CMK (cell line): ENCODE measurements at regions not wholly inside any gene's neighbourhood (a gene's known extent, or its start where the extent isn't known, plus 50 kb on each side); places are given as distances from the start of the nearest gene placed in this dataset.

ENCODE experiments used
- DNase-seq: peaks from one replicate; pipeline ENCODE4 v3.0.0-alpha.2; 2010; ENCODE audit warnings: low read depth

GRCh38 chr13:53507741-53508140 lies 479.1 kb downstream of the OLFM4 start:
- DNase-seq, result no peak

DNA sequence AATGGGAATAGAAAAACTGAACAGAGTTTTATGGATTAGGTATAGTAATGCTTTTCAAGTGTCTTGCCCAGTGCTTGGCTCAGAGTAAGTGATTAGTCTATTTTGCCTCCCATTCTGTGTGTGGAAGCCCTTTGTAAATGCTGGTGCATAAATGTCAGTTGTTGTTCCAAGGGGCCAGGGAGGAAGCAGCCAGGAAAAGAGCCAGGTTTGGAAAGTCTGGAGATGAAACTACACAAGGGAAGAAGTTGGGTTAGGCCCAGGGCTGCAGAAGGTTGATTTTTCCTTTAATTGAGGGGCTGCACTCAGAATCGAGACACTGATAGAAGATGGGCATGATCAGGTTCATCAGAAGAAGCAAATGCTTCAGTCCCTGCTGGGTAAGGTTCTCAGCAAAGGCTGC lies 484.0 kb downstream of the OLFM4 start:
- no peak for DNase-seq

- no peak for DNase-seq
Observed at GRCh38 chr13:53513226-53513625, 484.6 kb downstream of the OLFM4 start.

GRCh38 chr13:53520132-53520531 lies 491.5 kb downstream of the OLFM4 start:
- no peak for DNase-seq

DNA sequence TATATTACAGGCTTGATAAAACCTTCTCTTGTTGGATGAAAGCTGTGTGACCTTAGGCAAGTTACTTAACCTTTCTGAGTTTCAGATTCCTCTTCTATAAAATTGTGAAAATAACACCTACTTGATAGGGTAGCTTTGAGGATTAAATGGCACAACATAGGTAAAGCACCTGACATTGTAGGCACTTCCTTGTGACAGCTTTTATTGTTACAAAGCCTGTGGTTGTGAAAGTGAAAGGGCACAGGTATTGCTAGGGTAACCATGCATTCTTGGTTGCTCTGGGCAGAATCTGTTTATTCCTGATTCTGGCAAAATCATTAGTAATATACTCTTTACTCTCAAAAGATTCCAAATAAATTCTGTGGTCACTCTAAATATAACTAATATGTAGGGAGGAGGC lies 493.4 kb downstream of the OLFM4 start:
- no peak for DNase-seq

- DNase-seq, result no peak
Observed at GRCh38 chr13:53537586-53537985, 509.0 kb downstream of the OLFM4 start.

DNA sequence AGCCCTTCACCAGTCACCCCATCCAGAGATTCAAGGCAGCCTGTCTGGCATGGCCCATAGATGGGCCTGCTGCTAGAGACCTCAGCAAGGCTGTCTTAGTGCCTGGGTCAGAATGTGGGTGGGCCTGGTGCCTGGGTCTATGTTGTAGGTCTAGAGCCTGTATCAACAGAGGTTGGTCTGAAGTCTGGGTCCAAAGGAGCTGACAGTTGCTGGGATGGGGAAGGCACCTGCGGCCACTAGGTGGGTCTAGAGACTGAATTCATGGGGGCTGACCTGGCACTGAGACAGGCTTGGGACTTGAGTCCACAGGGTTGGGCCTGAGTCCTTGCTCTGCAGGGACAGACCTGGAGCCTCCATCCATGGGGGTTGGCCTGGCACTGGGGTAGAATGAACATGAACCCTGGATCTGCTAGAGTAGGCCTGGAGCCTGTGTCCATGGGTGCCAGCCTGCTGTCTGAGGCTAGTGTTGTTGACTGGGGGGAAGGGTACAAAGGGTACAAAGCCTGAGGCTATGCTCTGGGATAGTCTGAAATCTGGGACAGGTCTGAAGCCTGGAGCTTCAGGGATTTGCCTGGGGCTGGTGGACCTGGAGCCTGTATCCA lies 516.8 kb downstream of the OLFM4 start:
- no peak for DNase-seq

- DNase-seq, result no peak
Observed at GRCh38 chr13:53560556-53560955, 531.9 kb downstream of the OLFM4 start.

DNA sequence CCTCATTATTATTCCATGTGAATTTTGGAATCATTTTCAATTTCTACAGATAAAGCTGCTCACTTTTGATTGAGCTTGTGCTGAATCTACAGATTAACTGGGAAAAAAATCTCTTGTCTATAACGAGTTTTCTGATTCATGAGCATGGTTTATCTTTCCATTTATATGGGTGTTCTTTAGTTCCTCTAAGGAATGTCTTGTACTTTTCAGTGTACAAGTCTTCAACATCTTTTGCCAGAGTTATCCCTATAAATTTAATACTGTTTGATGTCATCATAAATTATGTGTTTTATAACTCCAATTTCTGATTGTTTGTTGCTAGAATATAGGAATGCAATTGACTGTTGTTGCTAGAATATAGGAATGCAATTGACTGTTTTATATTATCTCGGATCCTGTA lies 533.8 kb downstream of the OLFM4 start:
- DNase-seq, result no peak

GRCh38 chr13:53568491-53568890 lies 539.9 kb downstream of the OLFM4 start:
- no peak for DNase-seq

GRCh38 chr13:53569453-53569852 lies 540.8 kb downstream of the OLFM4 start:
- no peak for DNase-seq

GRCh38 chr13:53601113-53601512 lies 572.5 kb downstream of the OLFM4 start:
- DNase-seq, result no peak

GRCh38 chr13:53605326-53605725 lies 576.7 kb downstream of the OLFM4 start:
- DNase-seq, result no peak

- DNase-seq, result no peak
Observed at GRCh38 chr13:53612200-53612599, 583.6 kb downstream of the OLFM4 start.

DNA sequence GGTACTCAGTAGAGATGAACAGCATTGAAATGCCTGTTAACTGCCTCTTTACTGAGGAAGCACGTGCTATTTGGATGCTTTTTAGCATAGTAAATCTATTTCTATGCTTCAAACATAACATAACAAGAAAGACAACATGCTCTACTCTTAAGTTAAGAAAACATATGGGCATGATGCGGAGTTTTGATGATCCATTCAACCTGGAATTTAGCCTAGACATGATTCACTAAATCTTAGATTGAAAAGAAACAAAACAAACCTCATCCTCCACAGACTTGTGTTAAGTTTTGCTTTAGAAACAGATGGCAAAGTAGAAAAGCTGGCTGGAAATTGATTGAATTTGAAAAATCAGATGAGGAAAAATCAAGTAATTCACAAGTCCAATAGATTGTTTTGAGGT lies 593.8 kb downstream of the OLFM4 start:
- no peak for DNase-seq

DNA sequence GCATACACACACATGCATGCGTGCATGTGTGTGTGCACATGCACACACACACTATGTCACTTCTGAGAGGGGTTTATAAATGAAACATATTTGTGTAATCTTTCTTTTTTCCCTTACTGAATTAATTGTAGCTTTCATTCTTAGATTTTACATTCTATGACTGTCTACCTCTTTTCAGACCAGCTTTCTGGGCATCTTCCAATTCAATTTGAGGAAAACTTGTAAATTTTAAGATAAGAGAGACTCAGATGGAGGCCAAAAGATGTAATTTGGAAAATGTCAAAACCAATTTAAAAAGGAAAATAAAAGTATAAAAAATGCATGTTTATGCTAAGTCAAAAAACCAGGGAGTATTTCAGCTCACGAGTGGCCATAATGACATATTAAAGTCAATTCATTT lies 594.5 kb downstream of the OLFM4 start:
- DNase-seq, result no peak

GRCh38 chr13:53631511-53631910 lies 602.9 kb downstream of the OLFM4 start:
- no peak for DNase-seq

GRCh38 chr13:53638040-53638439 lies 609.4 kb downstream of the OLFM4 start:
- no peak for DNase-seq

DNA sequence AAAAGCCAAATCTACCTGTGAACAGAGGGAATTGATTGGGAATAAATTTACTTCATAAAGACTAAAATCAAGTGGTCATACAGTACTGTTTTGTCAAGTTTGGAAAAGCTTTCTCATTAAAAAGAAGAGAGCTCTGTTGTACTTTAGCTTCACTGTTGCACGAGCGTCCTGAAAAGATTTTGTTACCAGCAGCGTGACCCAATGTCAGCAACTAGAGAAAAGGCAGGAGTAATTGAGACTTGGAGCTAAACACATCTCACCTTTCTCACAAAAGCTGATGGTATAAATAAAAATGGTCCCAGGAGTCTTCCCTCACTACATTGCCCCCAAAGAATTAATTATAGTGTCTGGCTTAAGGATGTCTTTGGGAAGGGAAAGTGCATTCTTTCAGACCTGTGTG lies 613.7 kb downstream of the OLFM4 start:
- no peak for DNase-seq

DNA sequence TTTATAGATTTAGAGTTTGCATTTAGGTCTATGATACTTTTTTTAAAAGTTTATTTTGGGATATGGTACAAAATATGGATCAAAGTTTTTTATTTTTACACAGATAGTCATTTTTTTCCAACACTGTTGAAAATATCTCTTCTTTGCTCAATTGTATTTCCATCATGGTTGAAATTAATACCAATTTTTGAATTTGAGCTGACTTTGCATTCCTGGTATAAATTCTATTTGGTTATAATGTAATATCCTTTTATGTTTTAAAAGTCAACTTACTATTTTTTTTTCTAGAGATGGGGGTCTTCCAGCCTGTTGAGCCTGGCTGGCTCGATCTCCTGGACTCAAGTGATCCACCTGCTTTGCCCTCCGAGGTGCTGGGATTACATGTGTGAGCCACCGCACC lies 620.1 kb downstream of the OLFM4 start:
- no peak for DNase-seq

- no peak for DNase-seq
Observed at GRCh38 chr13:53672005-53672404, 643.4 kb downstream of the OLFM4 start.

GRCh38 chr13:53683146-53683545 lies 654.5 kb downstream of the OLFM4 start:
- DNase-seq, result no peak

DNA sequence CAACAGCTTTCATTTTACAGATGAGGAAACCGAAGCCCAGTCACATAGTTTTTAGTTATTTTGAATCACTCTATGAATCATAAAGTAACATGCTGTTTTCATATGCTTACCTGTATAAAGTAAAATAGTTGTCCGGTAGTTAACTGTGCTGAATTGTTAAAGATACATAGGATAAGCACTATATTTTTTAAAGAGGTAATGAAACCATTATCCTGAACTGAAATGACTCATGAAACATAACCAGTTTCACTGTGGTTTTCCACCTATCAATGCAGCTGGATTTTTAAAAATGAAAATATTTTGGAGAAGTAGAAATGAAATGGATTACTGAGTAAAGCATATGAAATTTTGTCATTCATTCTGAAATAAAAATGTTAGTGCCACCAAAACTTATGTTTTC lies 655.0 kb downstream of the OLFM4 start:
- DNase-seq, result no peak

- DNase-seq, result no peak
Observed at GRCh38 chr13:53691417-53691816, 662.8 kb downstream of the OLFM4 start.
